IMR-90 (cell line): ENCODE measurements at regions not wholly inside any gene's neighbourhood (a gene's known extent, or its start where the extent isn't known, plus 50 kb on each side); places are given as distances from the start of the nearest gene placed in this dataset.
A peak's percentile ranks its signal among the peaks of the same experiment; 100 is the strongest.

Experiments
- ATAC-seq: fragments of 200-7000 bp; cut with Tn5 transposase; 2 replicates; pipeline ENCODE4 v1.9.1; 2020; ENCODE audit warnings: low read depth, mild to moderate bottlenecking, moderate library complexity
- BruUV-seq: library from RNA; stranded (reverse); fragments of 400-500 nt; replicated peaks from 2 replicates; lab custom pipeline; 2021; lab: Mats Ljungman, UMichigan
- CTCF ChIA-PET: fragments of 300-600 bp; formaldehyde crosslinking; extraction: SDS; loops from one replicate; lab custom pipeline; 2021; ENCODE audit warnings: antibody characterized with exemption; lab: Yijun Ruan, JAX
- POLR2A ChIA-PET: fragments of 300-600 bp; sonication (Branson Sonifier 250); formaldehyde crosslinking; loops from one replicate; lab custom pipeline; 2022; ENCODE audit warnings: antibody characterized with exemption; ENCODE audit not compliant: unreplicated experiment; lab: Charles Lee
- DNase-seq: peaks from one replicate; pipeline ENCODE4 v3.0.0; 2013
- H2AFZ ChIP-seq: replicated peaks from 2 replicates; pipeline ENCODE3; 2013; ENCODE audit warnings: low read length, mild to moderate bottlenecking; ENCODE audit not compliant: poor library complexity
- H2AK5ac ChIP-seq: 2 replicates; pipeline ENCODE4 v1.6.1; 2013; ENCODE audit warnings: low read depth, low read length, inconsistent platforms
- H2AK9ac ChIP-seq: replicated peaks from 2 replicates; pipeline ENCODE3; 2013; ENCODE audit warnings: mild to moderate bottlenecking, low read depth, low read length, moderate library complexity; ENCODE audit not compliant: poor library complexity
- H2BK120ac ChIP-seq: 2 replicates; pipeline ENCODE4 v1.6.1; 2013; ENCODE audit warnings: low read depth, low read length, inconsistent platforms
- H2BK15ac ChIP-seq: 3 replicates; pipeline ENCODE4 v1.6.1; 2013; ENCODE audit warnings: low read depth, low read length, inconsistent platforms
- H2BK20ac ChIP-seq: 2 replicates; pipeline ENCODE4 v1.6.1; 2013; ENCODE audit warnings: low read depth, mild to moderate bottlenecking, inconsistent platforms, low read length, moderate library complexity
- H2BK5ac ChIP-seq: 2 replicates; pipeline ENCODE4 v1.6.1; 2013; ENCODE audit warnings: mild to moderate bottlenecking, low read depth, low read length, inconsistent platforms; ENCODE audit not compliant: poor library complexity, severe bottlenecking
- H3K14ac ChIP-seq: replicated peaks from 2 replicates; pipeline ENCODE4 v1.6.1; 2013; ENCODE audit warnings: low read depth, low read length, inconsistent platforms
- H3K18ac ChIP-seq: 2 replicates; pipeline ENCODE4 v1.6.1; 2013; ENCODE audit warnings: low read depth, low read length, control low read depth
- H3K23ac ChIP-seq: 2 replicates; pipeline ENCODE4 v1.6.1; 2013; ENCODE audit warnings: low read depth, low read length, inconsistent platforms
- H3K27ac ChIP-seq: 2 replicates; pipeline ENCODE4 v1.5.1; 2013; ENCODE audit warnings: mild to moderate bottlenecking, control low read depth, low read length; ENCODE audit not compliant: insufficient read depth
- H3K27me3 ChIP-seq: 2 replicates; pipeline ENCODE4 v1.6.1; 2013; ENCODE audit warnings: low read length; ENCODE audit not compliant: control insufficient read depth, insufficient read depth
- H3K36me3 ChIP-seq: 2 replicates; pipeline ENCODE4 v1.6.1; 2013; ENCODE audit warnings: low read length, mixed read lengths; ENCODE audit not compliant: control insufficient read depth, insufficient read depth
- H3K4ac ChIP-seq: 2 replicates; pipeline ENCODE4 v1.6.1; 2013; ENCODE audit warnings: low read depth, low read length, inconsistent platforms
- H3K4me1 ChIP-seq: 2 replicates; pipeline ENCODE4 v1.6.1; 2013; ENCODE audit warnings: low read length, mixed read lengths; ENCODE audit not compliant: control insufficient read depth, insufficient read depth
- H3K4me2 ChIP-seq: 2 replicates; pipeline ENCODE4 v1.6.1; 2013; ENCODE audit warnings: low read depth, mild to moderate bottlenecking, control low read depth, low read length, moderate library complexity
- H3K4me3 ChIP-seq: 2 replicates; pipeline ENCODE4 v1.5.1; 2013; ENCODE audit warnings: low read depth, mild to moderate bottlenecking, control low read depth, low read length, moderate library complexity; ENCODE audit not compliant: insufficient read depth
- H3K56ac ChIP-seq: 2 replicates; pipeline ENCODE4 v1.6.1; 2013; ENCODE audit warnings: low read length, inconsistent platforms; ENCODE audit not compliant: insufficient read depth; ENCODE audit errors: extremely low read depth
- H3K79me1 ChIP-seq, 2 experiments: 2 replicates each; pipeline ENCODE4 v1.6.1; 2013; ENCODE audit warnings: low read length in 2 of 2, inconsistent platforms in 1 of 2, low read depth in 1 of 2
- H3K9ac ChIP-seq: 2 replicates; pipeline ENCODE4 v1.6.1; 2013; ENCODE audit warnings: low read depth, low read length, control low read depth
- H3K9me1 ChIP-seq: 2 replicates; pipeline ENCODE4 v1.6.1; 2013; ENCODE audit warnings: low read length, inconsistent platforms; ENCODE audit not compliant: insufficient read depth
- H3K9me3 ChIP-seq: 2 replicates; pipeline ENCODE4 v1.6.1; 2013; ENCODE audit warnings: low read length; ENCODE audit not compliant: control insufficient read depth, insufficient read depth
- H4K20me1 ChIP-seq: 2 replicates; pipeline ENCODE4 v1.6.1; 2013; ENCODE audit warnings: low read length, inconsistent platforms; ENCODE audit not compliant: insufficient read depth
- H4K5ac ChIP-seq: 2 replicates; pipeline ENCODE4 v1.6.1; 2013; ENCODE audit warnings: mild to moderate bottlenecking, low read depth, low read length, control low read depth
- H4K8ac ChIP-seq, 2 experiments: 2 replicates each; pipeline ENCODE4 v1.6.1; 2013; ENCODE audit warnings: low read depth in 2 of 2, low read length in 2 of 2, control low read depth in 1 of 2, inconsistent platforms in 1 of 2
- H4K91ac ChIP-seq: 2 replicates; pipeline ENCODE4 v1.6.1; 2013; ENCODE audit warnings: low read depth, low read length, inconsistent platforms; ENCODE audit not compliant: insufficient read depth
- MAFK ChIP-seq: IDR thresholded peaks from 2 replicates; pipeline ENCODE4 v1.6.1; 2012; ENCODE audit warnings: low read depth, low read length, improper control_type of control experiment
- RCOR1 ChIP-seq: IDR thresholded peaks from 2 replicates; pipeline ENCODE4 v1.6.1; 2012; ENCODE audit warnings: mild to moderate bottlenecking, low read length, improper control_type of control experiment; ENCODE audit not compliant: insufficient replicate concordance
- whole genome bisulfite sequencing, 2 experiments: methylation state at CpG; one replicate each; pipeline versions ENCODE4 v1.1.5 to v1.1.7; 2013; ENCODE audit warnings: missing lambda C conversion rate in 2 of 2; ENCODE audit not compliant: insufficient read length in 1 of 2; ENCODE audit errors: extremely low coverage in 2 of 2; 5-methylcytosine and 5-hydroxymethylcytosine counted together
- dilution Hi-C: fragments of 300-500 bp; cut with HindIII; formaldehyde crosslinking; loops from one replicate; pipeline ENCODE4 v1.14.3; 2018; ENCODE audit warnings: low sequenced_read_pairs; ENCODE audit not compliant: unreplicated experiment
- in situ Hi-C: fragments of 300-500 bp; cut with MboI; formaldehyde crosslinking; loops from 3 replicates; pipeline ENCODE4 v1.14.3; 2019; ENCODE audit warnings: low sequenced_read_pairs, inconsistent platforms, mixed read lengths
- intact Hi-C: fragments of 100-400 bp; cut with micrococcal nuclease; formaldehyde crosslinking; loops from 2 replicates; pipeline ENCODE4 v1.10.0; 2022

DNA sequence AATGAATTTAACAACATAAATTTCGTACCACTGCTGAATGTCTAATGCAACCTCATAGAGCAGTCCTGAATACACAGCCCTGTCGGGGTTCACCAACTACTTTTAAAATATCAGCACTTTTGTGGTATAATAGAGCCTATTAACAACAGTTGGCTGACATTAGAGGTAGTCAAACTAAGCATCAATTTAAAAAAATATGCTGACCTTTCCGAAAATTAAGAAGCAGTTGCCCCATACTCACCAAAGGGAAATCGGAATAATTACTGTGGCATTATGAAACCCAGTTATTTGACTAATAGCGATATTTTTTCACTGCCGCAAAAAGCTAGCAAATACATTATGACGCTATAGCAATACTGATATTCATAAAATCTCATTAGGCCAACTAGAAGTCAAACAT is 273.5 kb upstream of the PPARGC1A start:
- H3K4me2 ChIP-seq: no peak overlapping the region
- WGBS, 2 experiments: no CpG with 5 or more reads among the region's 7 CpGs
- TF ChIP-seq RCOR1 (no peak), MAFK (peak; percentile 48; the same call in 1 of the 2 replicates)
- H2BK120ac ChIP-seq: no peak overlapping the region
- H4K8ac ChIP-seq: no peak overlapping the region
- H3K4ac ChIP-seq: no peak overlapping the region
- no peak overlapping the region for H3K56ac ChIP-seq
- H3K27me3 ChIP-seq: no peaks in the 10 kb centered on the region
- no peaks in the 10 kb centered on the region for H3K4me1 ChIP-seq
- in situ Hi-C loops (no loop called here), intact Hi-C loops (no loop called here), dilution Hi-C loops (no loop called here)
- CTCF ChIA-PET: interaction anchor here (1.4 kb wide), 1 partner anchor 11 kb away, joined by 3 read pairs; no protein-coding TSS in a partner anchor
- no TSS peak for BruUV-seq
- H2BK5ac ChIP-seq: no peak overlapping the region
- no peak overlapping the region for H3K9ac ChIP-seq
- no peak overlapping the region for H2AK9ac ChIP-seq
- H3K23ac ChIP-seq: no peak overlapping the region
- no peaks in the 10 kb centered on the region for H4K20me1 ChIP-seq
- no peak overlapping the region for H2AFZ ChIP-seq
- H3K14ac ChIP-seq: no peak overlapping the region
- H3K79me1 ChIP-seq: no peaks in the 10 kb centered on the region
- H3K36me3 ChIP-seq: no peaks in the 10 kb centered on the region
- H3K27ac ChIP-seq: no peak overlapping the region
- H2AK5ac ChIP-seq: no peak overlapping the region
- POLR2A ChIA-PET: no interaction called here
- no peak overlapping the region for H4K5ac ChIP-seq
- no peak overlapping the region for H3K18ac ChIP-seq
- H2BK15ac ChIP-seq: no peak overlapping the region
- DNase-seq (no peak), ATAC-seq (no peak)
- H3K9me3 ChIP-seq: no peaks in the 10 kb centered on the region
- no peak overlapping the region for H3K4me3 ChIP-seq
- H4K91ac ChIP-seq: no peak overlapping the region
- H3K9me1 ChIP-seq: no peaks in the 10 kb centered on the region
- no peak overlapping the region for H2BK20ac ChIP-seq
